Hepatic stellate cell (primary cell): ENCODE measurements at regions not wholly inside any gene's neighbourhood (a gene's known extent, or its start where the extent isn't known, plus 50 kb on each side); places are given as distances from the start of the nearest gene placed in this dataset.
"Not testable (repeated sequence)": the region's sequence is repeated elsewhere in the genome, so short reads cannot be mapped to it uniquely, and the experiment has no call there.

ENCODE experiments used
- DNase-seq: peaks from one replicate; pipeline ENCODE4 v3.0.0; 2011; ENCODE audit warnings: low spot score

DNA sequence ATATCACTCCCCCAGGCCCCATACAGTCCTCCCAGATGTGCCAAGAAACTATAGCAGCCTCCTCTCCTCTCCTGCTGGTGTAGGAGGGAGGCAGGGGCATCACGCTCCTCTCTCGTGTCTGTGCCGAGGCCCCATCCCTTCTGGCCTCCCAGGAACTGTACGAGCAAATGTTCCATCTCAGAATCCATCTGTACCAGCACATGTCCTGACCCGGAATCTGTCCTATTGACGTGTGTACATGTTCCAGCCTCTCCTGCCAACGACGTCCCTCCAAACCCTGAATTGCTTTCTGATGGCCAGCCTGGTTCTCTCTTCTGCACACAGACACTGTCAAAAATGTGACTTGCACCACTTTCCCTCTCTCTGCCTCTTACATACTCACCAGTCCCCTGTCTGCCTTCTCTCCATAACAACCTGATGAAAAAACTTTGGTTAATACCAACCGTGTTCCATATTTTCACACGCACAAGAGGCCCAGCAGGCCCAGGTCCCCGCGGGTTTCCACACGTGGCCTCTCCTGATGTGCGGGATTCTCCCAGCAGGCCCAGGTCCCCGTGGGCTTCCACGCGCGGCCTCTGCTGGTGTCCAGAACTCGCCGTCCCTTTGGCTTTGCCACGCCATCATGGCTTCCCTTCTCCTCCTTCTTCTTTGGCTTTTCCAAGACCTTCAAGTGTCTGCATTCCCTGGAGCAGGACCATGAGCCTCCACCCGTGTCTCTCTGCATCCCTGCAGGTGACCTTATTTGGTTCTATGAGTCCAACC lies 125.2 kb upstream of the THBS2 start:
- no peak for DNase-seq

DNA sequence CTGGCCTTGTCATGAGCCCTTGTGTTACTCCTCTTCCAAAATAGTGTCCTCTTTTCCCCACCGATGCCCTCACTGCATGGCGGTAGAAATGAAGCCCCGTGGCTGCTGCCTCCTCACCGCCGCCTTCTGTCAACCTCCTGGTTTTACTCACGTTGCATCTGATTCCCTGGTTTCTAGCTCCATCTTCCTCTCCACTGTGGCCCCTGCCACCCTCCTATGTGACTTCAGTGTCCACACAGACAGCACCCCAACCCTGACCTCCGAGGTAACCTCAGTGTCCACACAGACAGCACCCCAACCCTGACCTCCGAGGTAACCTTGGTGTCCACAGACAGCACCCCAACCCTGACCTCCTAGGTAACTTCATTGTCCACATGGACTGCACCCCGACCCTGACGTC lies 122.8 kb upstream of the THBS2 start:
- no peak for DNase-seq

DNA sequence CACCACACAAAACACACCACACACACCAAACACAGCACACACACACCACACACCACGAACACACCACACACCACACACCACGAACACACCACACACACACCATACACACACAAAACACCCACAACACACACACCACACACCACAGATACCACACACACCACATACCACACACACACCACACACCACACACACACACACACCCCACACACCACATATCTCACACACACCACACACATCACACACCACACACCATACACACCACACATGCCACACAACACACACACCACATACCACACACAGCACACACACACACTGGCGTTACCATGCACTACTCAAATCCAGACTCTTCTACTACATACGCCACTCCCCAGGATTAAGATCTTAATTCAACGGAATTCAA lies 118.9 kb upstream of the THBS2 start:
- no peak for DNase-seq

DNA sequence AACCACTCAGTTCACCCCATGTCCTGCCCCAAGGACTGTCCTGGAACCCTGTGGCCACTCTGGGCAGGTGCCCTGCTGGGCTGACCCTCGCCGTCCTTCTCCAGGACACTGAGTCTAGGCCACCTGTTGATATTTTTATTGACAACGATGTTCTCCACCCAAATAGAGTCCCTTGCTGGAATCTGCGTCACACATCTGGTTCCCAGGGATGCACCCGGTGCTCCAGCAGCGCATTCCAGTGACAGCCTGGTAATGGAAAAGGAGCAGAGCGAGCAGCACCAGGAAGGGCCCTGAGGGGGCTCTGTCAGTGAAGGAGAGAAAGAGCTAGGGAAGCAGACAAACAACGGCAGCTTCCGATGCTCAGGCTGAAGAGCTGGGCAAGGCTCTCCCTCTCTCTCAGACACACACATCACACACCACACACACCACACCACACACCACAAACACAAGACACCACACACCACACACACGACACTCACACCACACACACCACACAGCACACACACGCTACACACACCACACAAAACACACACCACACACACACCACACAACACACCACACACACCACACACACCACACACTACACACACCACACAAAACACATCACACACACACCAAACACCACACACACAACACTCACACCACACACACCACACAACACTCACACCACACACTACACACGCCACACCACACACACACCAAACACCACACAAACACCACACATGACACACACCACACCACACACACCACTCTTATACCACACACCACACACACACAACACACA lies 117.9 kb upstream of the THBS2 start:
- peak; percentile 24 for DNase-seq

DNA sequence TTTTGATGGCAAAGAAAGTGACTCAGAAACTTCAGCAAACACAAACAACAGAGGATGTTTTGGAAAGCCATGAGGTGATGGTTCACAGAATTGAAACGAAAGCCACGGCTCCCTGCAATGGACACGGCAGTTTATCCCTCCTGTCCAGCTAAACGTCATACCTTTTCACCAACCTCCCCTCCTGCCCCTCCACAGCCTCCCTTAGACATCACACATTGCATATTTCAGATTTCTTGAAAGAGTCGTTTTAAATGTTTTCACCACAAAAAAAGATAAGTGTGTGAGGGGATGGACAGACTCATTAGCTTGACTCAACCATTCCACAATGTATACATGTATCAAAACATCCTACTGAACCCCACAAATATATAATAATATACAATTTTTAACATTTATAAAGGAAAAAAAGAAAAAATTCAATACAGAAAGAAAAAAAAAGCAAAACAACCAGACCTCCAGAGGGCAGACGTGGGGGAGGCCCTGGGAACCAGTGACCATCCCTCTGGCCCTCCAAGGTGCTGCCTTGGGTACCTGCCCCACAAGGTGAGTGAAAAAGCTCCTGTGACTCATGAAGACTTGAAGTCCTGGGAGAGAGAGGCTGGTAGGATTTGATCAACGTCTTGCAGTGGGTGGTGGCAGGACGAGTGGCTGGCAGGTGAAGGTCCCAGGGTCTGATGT lies 117.2 kb upstream of the THBS2 start:
- DNase-seq = no peak

DNA sequence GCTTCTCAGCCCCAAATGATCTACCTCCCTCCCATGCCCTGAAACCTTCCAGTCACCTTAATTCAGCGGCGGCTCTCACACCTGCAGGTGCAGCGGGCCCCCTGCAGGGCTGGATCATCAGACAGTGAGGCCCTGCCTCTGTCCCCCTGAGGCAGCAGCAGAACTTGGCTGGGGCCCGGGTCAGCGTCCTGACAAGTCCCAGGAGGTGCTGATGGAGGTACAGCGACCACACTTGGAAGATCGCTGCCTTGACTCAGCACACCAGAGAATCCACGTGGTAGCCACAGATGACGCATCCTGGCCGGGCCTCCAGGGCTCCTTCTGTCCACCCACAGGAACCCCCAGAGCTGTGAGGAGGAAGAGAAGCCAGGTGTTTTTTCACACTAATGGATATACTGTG lies 116.4 kb upstream of the THBS2 start:
- no peak for DNase-seq

DNA sequence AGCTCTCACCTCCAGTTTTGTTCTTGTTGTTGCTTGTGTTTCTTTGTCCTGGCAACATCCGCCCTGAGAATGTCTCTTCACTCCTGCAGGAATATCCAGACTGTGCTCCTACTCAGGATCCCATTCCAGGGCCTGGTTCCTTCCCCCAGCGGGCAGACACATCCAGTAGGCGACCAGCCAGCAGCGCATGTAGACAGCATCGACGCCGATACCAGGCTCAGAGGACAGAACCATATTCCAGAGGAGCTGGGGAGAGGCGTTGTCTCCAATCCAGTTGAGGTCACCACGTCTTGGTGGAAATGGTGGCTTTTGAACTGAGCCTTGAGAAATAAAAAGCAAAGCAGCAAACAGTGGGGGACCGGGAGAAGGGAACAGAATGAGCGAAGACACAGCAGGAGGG lies 114.6 kb upstream of the THBS2 start:
- DNase-seq = no peak

DNA sequence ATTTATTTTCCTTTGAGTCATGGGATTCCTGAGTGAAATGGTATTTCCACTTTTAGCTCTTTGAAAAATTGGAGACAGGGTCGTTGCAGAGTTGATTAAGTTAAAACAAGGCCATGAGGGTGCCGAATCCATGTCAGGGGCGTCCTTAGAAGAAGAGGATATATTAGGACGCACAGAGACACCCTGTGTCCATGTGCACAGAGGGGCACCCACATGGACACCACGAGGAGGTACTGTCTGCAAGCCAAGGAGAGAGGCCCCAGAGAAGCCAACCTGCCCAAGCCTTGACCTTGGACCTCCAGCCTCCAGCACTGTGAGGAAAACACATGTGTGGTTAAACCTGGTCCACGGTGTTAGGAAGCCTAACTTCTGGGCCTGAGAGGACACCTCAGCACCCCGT lies 113.9 kb upstream of the THBS2 start:
- no peak for DNase-seq

DNA sequence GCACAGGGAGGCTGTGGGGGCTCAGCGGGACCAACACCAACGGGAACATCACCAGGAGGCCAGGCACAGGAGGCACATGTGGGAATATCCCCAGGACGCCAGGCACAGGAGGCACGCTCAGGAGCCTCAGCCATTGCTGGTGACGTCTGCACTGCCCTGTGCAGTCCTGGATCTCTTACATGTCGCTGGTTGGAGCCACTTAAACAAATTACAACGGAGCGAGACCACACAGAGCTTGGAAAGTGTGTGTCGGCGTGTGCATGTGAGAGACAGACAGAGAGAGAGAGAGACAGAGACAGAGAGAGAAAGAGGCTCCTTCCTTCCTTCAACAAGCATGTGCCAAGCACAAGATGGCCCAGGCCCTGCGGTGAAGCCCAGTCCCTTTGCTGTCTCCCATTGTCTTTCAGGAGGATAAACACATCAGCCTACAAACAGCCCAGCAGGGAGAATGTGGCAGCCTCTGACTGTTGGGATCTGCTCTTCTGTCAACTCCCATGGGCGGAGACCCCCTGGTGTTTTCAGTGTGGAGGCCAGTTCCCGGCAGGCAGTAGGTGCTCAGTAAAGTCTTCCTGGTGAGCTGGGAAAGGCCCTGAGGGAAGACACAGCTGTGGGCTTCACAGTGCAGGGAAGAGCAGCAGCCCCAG lies 112.7 kb upstream of the THBS2 start:
- DNase-seq = no peak

DNA sequence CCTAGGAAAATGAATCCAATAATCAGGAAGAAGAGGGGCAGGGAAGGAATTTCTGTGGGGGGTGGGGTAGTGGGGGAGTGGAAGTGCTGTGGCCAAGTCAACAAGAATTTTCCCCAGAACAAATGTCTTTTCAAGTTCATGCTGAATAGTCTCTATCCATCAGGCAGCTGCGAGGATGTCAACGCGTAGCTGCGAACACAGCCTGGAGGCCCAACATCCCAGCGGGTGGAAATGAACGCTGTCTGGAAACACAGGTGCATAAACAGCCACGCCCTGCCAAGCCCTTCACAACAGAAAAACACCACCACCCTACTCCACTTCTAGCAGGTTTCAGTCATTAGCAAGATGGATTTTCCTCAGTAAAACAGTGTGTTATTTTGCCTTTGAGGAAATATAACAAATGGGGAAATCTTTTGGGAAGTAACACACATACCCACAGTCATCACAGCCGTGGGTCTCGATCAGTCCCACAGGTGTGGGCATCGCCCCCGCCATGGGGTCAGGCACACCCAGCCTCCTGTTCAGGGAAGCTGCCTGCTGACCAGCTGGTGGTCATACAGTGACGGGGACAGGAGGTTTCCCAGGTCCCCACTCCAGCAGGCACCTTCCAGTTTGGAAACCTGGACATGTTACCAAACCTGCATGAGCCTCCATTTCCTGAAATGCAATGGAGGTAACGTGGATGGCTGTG lies 112.1 kb upstream of the THBS2 start:
- no peak for DNase-seq

DNA sequence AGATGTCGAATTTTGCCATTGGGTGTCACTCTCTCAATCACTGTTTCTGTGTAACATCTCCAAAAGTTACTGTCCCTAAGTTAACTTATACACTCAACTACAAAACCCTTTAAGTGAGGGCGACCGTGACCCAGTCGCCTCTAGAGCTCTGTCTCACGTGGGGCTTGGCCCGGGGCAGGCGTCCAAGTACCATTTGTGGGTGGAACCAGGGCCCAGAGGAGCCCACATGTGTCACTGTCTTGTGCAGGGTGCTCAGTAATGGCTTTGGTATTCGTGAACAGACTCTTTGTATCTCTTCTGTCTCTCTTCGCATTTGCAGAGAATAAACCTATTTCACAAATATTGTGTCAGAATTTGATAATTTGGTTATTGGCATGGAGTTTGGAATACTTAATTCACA lies 109.9 kb upstream of the THBS2 start:
- DNase-seq = no peak

DNA sequence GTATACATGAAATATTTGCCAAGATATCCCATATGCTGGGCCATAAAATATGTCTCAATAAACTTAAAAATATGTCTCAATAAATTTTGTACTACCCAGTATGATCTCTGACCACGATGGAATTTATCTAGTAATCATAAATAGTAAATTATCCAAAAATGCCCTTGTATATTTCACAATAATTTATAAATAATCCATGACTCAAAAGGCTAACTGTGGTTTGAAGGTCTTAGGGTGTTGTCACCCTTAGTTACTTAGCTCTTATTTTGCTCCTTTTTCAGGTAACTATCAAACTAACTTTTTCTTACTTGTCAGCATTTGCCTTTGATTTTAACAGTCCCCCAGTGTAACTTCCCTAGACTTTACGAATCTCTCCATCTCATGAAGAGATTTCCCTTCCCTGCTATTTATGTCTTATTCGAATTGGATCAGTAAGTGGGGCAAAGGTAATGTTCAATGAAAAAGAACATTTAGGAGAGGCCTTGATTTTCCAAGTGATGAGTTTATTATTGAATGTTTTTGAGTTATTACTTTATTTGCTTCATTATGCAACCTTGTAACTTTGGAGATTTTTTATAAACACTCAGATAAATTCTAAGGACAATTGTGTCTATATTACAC lies 109.0 kb upstream of the THBS2 start:
- DNase-seq = no peak

DNA sequence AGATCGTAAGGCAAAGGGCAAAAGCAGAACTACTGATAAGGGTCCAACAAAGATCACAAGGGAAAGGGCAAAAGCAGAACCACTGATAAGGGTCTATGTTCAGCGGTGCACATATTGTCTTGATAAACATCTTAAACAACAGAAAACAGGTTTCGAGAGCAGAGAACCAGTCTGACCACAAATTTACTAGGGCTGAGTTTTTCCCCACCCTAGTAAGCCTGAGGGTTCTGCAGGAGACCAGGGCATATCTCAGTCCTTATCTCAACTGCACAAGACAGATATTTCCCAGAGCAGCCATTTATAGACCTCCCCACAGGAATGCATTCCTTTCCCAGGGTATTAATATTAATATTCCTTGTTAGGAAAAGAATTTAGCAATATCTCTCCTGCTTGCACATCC lies 101.4 kb upstream of the THBS2 start:
- DNase-seq = not testable (repeated sequence)

DNA sequence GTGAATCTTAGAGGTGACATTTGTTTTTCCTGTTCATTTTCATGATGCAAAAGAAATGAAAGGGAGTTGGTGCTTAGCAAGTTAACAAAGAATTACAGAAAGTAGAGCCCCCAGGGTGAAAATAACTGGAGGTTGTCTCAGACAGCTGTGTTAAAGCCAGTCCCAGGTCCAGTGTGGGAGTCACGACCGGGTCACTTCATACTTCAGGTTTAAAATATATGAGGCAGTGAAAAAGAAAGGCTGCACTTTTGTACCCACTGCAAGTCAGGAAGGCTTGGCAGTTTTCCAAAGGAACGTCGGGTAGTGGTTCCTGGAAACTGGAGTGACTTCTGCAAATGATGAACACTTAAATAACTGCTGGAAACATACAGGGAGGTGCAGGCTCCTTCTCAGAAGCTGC lies 91.5 kb upstream of the THBS2 start:
- no peak for DNase-seq

DNA sequence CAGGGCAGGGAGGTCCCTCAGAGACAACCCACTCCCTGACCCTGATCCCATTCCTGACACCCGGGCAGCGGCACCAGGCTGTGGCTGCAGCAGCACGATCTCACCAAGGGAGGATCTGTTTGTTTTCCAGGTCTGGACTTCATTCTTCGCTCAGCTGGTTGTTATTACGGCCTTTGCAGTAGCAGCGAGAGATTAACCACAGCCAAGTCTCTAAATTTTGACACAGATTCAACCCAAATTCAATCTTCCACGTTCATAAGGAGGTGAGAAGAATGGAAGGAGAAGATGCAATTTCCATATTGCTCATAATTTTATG lies 91.1 kb upstream of the THBS2 start:
- DNase-seq = no peak

DNA sequence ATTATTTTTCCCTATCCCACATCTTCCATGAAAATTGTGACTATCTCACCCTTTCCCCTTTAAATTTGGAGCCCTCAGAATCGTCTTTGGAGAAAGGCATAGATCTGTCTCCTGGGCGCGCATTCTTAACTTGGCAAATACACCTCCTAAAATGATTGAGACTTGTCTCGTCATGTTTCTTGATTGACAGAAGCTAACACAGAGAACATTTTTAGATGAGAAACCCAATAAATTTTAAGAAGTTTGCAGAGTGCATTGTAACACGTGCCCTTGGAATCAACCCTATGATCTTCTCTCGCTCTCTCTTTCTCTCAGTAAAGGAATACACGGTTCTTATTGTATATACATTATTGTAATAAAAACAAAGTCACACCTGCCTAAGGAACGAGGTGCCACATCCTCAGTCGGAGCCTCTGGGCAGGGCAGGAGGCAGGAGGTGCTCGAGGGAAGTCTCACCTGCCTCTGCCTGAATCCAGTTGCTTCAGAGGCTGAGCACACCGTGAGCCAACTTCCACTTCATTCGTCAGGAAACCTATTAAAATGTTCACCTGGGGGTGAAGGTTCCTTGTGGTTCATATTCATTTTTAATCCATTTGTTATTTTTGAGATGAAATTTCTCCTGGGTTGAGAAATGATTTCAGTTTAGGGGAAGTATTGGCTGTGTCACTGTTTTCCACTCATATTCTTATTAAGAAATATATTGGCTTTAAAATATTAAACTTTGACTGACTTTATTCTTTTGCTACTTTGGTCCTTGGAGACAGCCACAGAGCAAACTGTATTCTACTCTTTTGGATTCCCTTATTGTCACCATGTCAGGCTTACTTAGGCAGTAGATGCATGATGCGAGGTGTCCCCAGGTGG lies 90.5 kb upstream of the THBS2 start:
- DNase-seq = no peak

DNA sequence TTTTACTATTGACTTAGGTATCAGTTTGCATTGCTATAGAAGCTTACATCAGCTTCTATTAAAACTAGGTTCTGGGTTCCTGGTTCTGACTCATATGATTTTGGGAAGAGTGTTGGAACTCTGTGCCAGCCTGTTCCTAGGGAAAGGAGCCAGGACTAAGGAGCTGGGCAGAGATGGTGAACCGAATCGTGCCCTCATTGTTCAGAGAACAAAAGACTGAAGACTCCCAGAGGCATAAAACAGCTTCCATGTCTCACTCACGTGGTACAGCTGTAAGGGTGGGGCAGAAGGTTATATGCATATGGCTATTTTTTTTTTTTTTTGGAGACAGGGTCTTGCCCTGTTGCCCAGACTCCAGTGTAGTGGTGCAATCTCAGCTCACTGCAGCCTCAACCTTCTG lies 89.1 kb upstream of the THBS2 start:
- DNase-seq = no peak

DNA sequence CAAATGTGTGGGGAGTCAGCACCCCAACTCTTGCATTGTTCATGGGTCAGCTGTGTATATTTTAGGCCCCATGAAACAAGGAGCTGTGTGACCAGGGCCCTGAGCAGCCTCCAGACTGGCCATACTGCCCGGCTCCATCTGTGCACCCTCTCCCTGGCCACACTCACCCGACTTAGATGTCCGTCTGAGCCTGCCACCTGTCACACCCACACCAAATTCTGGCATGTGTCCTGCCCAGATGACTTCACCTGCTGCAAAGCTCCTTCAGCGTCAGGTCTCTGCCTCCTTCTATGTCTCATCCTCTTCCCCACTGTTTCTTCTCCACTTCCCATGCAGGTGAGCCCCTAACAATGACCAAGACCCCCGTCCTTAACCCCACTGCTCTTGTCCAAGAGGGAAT lies 88.1 kb upstream of the THBS2 start:
- DNase-seq = no peak

DNA sequence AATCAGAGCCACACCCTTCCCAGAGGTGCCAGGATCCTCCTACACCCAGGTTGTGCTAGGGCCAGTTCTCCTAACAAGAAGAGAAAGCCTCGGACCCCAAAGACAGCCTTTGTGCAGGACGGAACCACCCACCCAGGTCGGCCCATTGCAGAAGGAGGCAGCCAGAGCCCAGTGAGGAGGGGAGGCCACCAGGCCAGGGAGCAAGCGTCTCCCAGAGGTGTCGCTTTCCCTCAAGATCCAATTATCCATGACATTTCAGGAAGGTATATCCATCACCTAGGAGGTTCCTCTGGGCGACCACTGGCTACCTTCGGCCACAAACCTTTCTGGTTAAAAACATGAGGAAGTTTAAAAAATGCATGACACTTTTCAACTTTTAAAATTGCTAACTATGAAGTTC lies 87.4 kb upstream of the THBS2 start:
- no peak for DNase-seq

DNA sequence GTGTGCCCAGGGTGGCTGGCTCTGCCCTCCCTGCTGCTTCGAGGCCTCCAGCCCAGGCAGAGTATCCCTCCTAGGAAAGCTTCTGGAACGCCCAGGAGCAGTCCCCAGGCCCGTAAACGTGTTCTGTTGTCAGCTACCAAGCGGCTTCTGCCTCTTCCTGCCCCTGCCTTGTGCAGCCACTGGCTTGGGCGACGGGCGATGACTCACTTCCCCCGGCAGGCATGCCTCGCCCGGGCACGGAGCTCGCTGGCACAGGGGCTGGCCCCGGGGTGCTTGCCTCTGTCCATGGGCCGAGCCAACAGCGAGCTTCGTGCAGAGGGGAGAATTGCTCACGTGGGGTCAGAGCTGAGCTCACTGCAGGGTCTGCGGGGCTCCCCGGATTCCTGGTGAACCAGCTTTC lies 86.7 kb upstream of the THBS2 start:
- no peak for DNase-seq
